GM18519 (cell line): ENCODE measurements at regions not wholly inside any gene's neighbourhood (a gene's known extent, or its start where the extent isn't known, plus 50 kb on each side); places are given as distances from the start of the nearest gene placed in this dataset.
"Not testable (repeated sequence)": the region's sequence is repeated elsewhere in the genome, so short reads cannot be mapped to it uniquely, and the experiment has no call there.

ENCODE experiments used
- ATAC-seq: cut with Tn5 transposase; IDR thresholded peaks from one replicate; pipeline ENCODE4 v1.9.1; 2021; ENCODE audit warnings: mild to moderate bottlenecking, moderate library complexity; ENCODE audit not compliant: unreplicated experiment, low FRiP score

- no peak for ATAC-seq
These were observed 233.2 kb upstream of the BTG1 start for GRCh38 chr12:92378682-92379479.

GRCh38 chr12:92375504-92375903 lies 229.9 kb upstream of the BTG1 start:
- ATAC-seq = not testable (repeated sequence)

GRCh38 chr12:92370828-92371227 lies 225.2 kb upstream of the BTG1 start:
- peak; percentile 44 for ATAC-seq

- ATAC-seq = no peak
These were observed 224.0 kb upstream of the BTG1 start for GRCh38 chr12:92369636-92370035.

GRCh38 chr12:92369056-92369455 lies 223.4 kb upstream of the BTG1 start:
- no peak for ATAC-seq

- ATAC-seq = no peak
These were observed 220.2 kb upstream of the BTG1 start for GRCh38 chr12:92365836-92366235.

GRCh38 chr12:92365333-92365732 lies 219.7 kb upstream of the BTG1 start:
- ATAC-seq = no peak

GRCh38 chr12:92363295-92364146 lies 217.9 kb upstream of the BTG1 start:
- ATAC-seq = peak; percentile 61

- ATAC-seq = no peak
These were observed 217.1 kb upstream of the BTG1 start for GRCh38 chr12:92362785-92363184.

GRCh38 chr12:92362126-92362525 lies 216.5 kb upstream of the BTG1 start:
- no peak for ATAC-seq

- ATAC-seq = no peak
These were observed 214.9 kb upstream of the BTG1 start for GRCh38 chr12:92360543-92360942.

GRCh38 chr12:92359581-92360209 lies 214.0 kb upstream of the BTG1 start:
- ATAC-seq = no peak

GRCh38 chr12:92357584-92358261 lies 212.1 kb upstream of the BTG1 start:
- no peak for ATAC-seq

GRCh38 chr12:92356425-92356824 lies 210.8 kb upstream of the BTG1 start:
- ATAC-seq = no peak

GRCh38 chr12:92349635-92350034 lies 204.0 kb upstream of the BTG1 start:
- no peak for ATAC-seq

GRCh38 chr12:92342574-92342973 lies 196.9 kb upstream of the BTG1 start:
- no peak for ATAC-seq

- peak; percentile 55 for ATAC-seq
These were observed 195.5 kb upstream of the BTG1 start for GRCh38 chr12:92341065-92341668.

- ATAC-seq = no peak
These were observed 194.9 kb upstream of the BTG1 start for GRCh38 chr12:92340441-92341064.

GRCh38 chr12:92340003-92340402 lies 194.4 kb upstream of the BTG1 start:
- ATAC-seq = no peak
